Hematopoietic multipotent progenitor cell treated with erythropoietin and hydrocortisone succinate and interleukin-3 and kit ligand, for 17 days (in vitro differentiated cells): ENCODE measurements at regions not wholly inside any gene's neighbourhood (a gene's known extent, or its start where the extent isn't known, plus 50 kb on each side); places are given as distances from the start of the nearest gene placed in this dataset.

Source experiments
- DNase-seq: peaks from one replicate; pipeline ENCODE4 v3.0.0-alpha.2; 2015; ENCODE audit warnings: low spot score

DNA sequence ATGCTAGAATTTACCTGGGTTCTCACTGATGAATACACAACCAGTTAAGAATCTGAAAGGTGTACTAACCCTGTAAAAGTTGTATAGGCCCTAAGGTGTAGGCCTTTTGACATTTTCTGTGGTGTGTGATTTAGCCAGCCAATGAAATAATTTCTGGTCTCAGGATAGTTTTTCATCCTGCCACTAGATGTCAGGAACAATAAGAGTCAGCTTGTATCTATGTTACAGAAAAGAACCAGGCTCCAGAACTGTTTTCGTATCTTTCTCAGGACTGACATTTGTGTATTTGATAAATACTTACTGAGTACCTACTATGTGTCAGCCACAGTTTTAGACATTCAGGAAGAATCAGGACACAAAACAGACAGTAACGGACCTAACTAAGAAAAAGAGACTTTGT, 673.6 kb upstream of the TENM3 start:
- DNase-seq, result no peak

DNA sequence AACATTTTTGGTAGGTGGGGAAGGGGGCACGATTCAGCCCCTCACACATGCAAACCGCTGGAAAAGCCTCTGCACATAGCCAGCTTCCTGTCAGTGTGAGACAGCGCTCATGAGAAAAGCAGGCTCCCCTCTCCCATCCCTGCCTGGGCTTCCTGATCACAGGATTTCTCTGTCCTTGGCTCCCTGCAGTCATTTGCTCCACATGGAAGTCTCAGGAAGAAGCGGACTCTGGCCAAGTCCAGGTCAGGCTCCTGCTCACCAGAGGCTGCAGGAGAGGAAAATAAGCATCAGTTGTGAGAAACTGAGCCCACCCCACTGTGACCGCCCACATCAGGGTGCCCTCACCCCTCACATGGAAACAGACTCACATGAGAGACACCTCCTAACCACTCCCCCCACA, 664.3 kb upstream of the TENM3 start:
- no peak for DNase-seq

- no peak for DNase-seq
These were observed 663.7 kb upstream of the TENM3 start for GRCh38 chr4:181579486-181579885.

- DNase-seq, result no peak
These were observed 661.2 kb upstream of the TENM3 start for GRCh38 chr4:181581983-181582382.

- DNase-seq, result no peak
These were observed 660.6 kb upstream of the TENM3 start for GRCh38 chr4:181582595-181582994.

GRCh38 chr4:181588733-181589302, 654.4 kb upstream of the TENM3 start:
- no peak for DNase-seq

DNA sequence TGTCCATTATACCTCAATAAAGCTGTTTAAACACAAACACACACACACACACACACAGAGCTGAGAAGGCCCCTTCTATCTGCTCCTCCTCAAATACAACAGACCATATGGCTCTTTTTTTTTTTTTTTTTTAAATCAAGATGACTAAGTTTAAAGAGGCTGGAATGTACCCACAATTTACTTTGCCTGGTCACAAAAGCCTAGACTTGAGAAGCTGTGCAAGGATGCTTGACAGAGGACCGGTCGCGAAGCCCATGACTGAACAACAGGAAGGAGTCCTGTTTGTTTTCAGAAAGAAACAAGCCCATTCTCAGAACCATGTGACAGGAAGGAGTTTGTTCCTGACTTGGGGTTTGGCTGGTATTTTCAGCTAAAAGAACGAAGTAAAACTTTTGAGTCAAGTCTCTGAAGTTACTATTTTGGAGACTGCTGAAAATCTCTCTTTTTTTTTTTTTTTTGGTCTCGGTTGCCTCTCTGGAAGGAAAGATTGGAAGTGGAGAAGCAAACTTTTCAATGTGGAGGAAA, 650.9 kb upstream of the TENM3 start:
- DNase-seq, result no peak

- DNase-seq, result no peak
These were observed 649.5 kb upstream of the TENM3 start for GRCh38 chr4:181593703-181594102.

DNA sequence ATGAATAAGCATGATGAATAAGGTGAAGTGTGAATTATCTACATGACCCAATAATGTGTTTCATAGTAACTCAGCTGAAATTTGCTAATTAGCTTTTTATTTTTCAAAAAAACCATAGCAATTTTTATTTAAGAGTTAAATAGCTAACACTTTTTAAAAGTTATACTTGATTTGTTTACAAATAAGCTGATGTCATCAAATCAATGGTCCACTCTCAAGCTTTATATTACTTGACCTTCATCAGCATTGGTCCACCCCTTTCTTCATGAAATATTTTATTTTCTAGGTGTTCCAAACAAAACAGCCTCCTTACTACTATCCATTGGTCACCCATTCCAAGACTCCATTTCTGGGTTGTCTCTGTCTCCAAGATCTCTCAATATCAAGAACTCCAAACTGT, 649.0 kb upstream of the TENM3 start:
- DNase-seq, result no peak

GRCh38 chr4:181595716-181596115, 647.5 kb upstream of the TENM3 start:
- DNase-seq, result no peak

- DNase-seq, result no peak
These were observed 645.4 kb upstream of the TENM3 start for GRCh38 chr4:181597766-181598165.

DNA sequence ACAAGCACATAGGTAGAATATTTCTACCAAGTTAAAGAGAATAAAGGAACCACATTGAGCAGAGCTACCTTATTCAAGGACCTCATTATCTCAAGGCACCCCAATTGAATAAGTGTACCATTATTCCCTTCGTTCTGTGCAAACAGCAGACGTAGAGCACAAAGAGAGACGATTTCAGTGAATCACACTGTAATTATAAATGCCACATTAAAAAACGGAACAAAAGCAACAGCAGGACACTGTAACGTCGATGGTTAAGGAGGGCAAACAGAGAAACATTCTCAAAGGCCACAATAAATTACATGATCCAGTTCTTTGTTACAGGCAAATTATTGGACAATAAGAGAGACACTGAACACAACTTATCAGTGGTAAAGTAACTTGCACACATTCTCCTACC, 644.1 kb upstream of the TENM3 start:
- no peak for DNase-seq

DNA sequence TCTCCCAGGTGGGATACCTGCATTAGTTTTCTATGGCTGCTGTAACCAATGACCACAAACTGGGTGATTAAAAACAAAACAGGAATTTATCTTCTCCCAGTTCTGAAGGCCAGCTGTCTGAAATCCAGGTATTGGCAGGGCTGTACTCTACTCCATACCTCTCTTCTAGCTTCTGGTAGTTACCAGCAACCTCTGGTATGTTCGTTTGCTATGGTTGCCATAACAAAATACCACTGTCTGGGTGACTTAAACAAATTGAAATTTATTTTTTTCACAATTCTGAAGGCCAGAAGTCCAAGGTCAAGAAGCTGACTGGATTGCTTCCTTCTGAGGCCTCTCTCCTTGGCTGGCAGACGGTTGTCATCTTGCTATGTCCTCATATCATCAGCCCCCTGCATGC, 642.1 kb upstream of the TENM3 start:
- no peak for DNase-seq

GRCh38 chr4:181604546-181604945, 638.7 kb upstream of the TENM3 start:
- no peak for DNase-seq

GRCh38 chr4:181606300-181606699, 636.9 kb upstream of the TENM3 start:
- no peak for DNase-seq

- DNase-seq, result no peak
These were observed 635.0 kb upstream of the TENM3 start for GRCh38 chr4:181608181-181608580.

GRCh38 chr4:181611033-181611711, 632.0 kb upstream of the TENM3 start:
- no peak for DNase-seq

- no peak for DNase-seq
These were observed 631.1 kb upstream of the TENM3 start for GRCh38 chr4:181611946-181612600.

GRCh38 chr4:181613200-181613599, 630.0 kb upstream of the TENM3 start:
- DNase-seq, result no peak

DNA sequence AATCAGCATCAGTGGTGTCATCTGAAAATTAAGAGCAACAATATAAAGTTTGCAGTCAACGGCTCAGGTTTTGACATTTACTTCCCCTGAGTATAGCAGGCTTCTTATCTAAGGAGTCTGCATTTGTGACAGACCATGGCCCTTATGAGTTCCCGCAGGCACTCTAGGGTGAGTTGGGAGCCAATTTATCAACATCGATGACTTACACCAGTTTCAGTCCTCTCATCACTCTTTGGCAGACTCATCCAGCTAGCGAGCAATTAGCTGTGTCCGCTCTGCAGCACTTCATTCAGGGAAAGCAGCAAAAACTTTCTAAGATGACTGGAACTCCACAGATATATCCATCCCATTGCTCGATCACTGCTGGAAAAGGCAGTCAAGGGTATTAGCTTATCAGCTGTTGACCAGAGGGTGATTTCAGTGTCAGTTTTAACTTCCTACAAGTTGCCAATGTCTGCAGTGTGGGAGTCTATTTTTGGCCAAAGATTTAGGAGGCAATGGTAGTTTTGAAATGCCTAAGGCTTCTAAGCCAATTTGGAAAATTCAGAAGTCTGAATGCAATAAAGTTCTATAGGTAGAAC, 625.1 kb upstream of the TENM3 start:
- DNase-seq, result no peak

DNA sequence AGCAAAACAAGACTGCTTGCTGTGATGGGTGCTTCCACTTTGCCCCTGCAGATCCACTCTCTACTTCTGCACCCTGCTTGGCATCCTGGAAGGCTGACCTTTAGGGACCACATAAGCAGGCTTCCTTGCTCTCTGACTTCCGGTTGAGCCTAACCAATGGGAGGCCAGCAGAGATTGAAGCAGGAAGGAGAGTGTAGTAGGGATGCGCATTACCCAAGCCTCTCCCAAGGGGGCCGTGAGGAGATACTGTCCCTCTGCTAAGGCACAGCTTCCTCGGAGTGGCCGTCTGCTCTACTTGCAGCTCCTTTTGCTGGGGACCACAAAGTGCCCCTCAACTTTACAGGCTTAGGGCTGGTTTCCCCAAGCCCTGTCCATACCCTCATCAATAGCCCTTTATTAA, 624.3 kb upstream of the TENM3 start:
- DNase-seq, result no peak

- no peak for DNase-seq
These were observed 623.6 kb upstream of the TENM3 start for GRCh38 chr4:181619651-181620050.
